ENCODE measurements at regions not wholly inside any gene's neighbourhood (a gene's known extent, or its start where the extent isn't known, plus 50 kb on each side); places are given as distances from the start of the nearest gene placed in this dataset.
"Not testable (repeated sequence)": the region's sequence is repeated elsewhere in the genome, so short reads cannot be mapped to it uniquely, and the experiment has no call there.

DNA sequence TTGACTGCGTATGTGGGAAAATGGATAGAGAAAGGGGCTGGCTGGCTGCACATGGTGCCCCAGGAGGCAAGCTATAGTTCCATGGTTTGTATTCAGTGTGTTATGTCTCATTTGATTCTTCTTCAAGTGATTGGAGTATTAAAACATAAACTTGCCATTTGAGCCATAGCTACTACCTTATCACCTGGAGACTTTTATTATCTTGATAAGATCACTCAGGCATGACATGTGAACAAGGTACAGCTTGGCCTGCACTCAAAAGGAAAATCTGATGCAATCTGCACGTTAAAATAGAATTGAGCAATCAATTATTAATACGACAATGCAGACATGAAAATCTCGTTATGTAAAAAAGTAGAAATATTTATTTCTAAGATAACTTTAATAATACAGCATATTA, 116.9 kb downstream of the RND3 start:
- DNase-seq: no peak

DNA sequence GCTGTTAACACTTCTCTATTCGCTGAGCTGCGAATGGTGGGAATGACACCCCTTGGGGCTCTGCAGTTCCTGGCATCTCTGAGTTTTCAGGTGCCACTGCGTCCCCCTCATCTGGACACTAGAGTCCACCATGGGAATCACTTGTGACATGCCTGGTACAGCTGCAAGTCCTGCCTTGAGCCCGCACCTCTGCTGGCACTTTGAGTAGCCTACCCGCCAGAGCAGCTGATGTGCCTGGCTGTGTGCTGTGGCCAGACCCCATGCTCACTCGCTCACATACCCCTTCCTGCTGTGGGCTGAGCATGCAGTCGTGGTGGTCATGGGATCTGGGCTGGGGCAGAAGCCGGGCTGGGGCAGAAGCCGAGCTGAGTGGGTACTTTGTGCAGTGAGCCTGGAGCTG, 117.6 kb downstream of the RND3 start:
- DNase-seq: no peak

DNA sequence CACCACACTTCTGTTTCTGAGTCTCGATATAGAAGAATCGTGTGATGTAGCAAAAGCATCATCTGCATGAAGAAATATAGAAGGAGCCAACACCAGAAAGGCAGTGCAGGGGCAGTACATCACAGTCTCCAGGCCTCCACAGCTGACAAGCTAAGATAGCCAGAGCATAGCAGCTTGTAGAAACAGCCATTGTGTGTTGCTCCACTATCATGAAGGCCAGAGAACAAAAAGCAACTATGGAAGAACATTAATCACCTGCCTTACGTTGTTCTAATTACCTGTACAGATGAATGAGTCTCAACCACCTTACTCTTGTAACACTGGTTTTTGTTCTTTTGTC, 129.0 kb downstream of the RND3 start:
- DNase-seq: no peak

DNA sequence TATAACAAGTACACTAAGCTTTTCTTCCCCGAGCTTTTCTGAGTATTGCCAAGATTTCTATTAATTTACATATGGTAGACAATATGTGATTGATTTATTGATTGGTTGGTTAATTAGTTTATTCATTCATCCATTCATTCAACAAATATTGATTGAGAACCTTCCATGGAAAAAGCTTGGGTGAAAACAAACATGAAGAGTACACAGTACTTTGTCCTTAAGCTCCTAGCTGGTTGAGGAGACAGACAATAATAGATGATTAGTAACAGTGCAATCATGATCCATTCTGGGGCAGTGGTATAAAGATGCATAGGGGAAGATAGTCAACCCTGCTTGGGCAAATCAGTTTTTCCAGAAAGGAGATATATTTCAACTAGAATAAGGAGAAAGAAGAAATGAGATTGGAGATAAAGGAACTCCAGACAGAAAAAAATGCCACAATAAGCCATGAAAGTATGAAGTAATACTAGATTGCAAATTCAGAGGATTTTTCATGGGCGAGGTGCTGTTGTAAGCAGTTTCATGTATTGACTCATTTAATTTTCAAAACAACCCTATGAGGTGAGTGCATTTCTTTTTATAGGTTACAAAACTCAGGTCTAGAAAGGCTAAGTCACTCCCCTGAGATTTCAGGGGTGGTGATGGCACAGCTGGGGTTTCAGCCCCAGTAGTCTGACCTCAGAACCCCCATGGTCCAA, 129.5 kb downstream of the RND3 start:
- DNase-seq: no peak

DNA sequence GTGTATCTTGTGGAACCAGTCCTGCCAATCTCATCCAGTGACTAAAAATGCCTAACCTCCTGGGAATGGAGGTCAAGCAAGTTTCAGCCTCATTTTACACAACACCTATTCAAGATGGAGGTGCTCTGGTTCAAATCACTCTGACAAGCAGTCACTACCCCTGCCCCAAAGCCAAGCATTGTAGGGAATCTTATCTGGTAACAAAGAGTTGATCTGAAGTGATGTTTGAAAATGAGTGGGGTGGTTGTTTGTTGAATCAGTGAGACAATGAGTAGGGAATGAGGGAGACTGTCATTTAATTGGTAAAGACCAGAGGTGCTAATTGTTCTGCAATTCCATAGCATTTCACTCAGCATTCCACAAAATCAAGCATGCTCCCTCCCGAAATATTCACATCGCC, 132.0 kb downstream of the RND3 start:
- DNase-seq: no peak

DNA sequence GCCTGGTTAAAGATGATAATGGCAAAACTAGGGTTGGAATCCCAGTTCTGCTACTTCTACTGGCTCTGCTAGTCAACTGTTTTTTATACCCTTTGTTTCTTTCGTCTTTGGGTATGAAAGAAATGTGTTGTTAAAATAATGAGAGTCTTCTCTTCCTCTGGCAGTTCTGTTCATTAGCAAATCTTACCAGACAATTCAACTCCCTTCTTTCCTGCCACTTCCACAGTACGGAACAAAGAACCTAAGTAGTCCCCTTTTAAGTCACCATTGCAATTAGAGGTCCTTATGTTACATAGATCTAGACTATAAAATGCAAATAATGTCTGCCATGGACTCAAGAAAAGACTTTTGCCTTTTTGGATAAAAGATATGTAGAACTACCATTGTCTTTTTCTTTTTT, 134.1 kb downstream of the RND3 start:
- no peak for DNase-seq

DNA sequence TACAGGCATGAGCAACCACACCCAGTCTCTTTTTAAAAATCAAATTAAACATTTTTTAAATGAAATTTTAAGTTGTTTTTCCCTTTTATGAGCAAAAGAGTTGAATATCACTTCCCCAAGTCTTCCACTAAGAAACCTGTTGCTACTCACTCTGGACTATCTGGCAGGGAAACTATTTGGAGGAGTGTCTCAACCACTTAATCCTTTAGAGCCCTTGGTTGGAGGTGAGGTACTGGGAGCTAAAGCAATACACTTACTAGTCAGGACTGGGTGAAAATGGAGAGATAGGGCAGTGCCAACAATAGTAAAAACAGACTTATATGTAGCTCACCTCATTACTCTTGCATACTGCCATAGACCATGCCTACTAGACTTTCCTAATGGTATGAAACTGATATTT, 135.5 kb downstream of the RND3 start:
- no peak for DNase-seq

DNA sequence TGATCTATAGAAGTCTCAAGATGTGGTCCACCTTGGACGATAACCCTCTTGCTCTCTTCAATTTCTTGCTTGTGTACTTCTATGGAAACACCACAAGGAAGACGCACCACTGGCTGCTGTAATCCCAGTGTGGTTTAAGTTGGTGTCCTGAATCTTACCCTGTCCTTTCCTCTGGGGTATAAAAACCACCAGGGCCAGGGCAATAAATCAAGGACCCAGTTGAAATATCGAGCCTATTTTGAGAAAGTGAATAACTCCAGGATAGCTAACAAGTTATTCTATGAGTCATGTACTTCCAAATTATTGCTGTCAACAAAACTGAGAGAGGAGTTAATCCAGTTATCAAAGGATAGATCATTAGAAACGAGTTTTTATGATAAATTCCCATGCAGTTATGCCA, 137.0 kb downstream of the RND3 start:
- no peak for DNase-seq

DNA sequence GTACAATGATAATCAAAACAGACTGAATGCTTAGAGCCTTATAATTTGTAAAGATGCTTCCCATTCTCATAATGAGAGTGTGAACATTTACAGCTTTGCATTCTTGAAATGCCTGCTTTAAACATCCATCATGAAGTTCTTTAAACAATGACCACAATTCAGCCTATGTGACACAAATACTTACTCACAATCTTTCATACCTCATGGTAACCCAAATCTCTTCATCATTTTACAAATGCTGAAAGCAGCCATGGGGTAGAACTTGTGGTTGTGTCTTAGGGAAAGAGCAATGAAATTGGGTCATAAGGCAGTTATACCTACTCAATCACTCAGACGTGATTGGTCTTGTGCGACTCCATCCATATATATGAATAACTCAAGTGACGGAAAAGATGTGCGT, 140.7 kb downstream of the RND3 start:
- no peak for DNase-seq

DNA sequence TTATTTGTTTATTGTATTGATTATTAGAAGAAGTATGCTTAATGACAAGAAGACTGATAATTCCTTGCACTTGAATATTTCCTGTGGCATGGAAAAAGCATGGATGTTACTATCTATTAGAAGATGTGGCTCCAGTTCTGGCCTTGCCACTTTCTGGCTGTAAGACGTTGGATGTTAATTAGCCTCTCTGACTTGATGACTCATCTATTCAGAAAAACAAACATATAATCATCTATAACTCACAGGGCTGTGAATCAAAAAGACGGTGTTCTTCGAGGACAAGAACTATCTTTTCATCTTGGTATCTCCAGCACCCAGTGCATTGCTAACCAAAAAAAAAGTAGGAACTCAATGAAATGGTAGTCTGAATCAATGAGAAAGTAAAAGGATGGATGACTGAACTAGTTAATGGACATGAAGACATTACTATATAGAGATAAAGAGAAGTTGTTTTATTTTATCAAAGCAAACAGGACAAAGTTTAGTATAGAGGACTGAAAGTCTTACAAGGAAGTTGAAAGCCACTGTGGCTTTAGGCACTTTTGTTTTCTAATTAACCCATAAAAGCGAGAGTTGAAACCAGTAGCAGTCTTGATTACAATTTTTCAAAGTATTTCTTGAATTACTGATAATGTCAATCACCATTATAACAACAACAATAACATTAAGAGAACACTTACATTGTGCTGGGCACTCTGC, 145.3 kb downstream of the RND3 start:
- no peak for DNase-seq

DNA sequence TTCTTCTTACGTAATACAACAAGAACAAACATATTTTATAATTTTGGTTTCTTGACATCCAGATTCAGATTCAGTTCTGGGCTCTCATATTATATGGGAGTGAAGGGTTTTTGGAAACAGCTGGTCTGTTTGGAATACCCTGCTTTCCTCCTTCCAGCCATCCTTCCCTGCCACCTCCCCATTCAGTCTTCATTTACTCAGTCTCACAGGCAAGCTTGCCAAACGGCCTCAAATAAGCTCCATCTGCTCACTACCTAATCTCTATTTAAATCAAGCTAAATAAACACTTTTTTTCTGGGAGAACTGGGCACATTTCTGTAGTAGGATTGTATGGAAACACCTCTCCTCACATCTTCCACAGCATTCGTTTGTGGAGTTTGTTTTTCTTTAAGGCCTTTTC, 147.5 kb downstream of the RND3 start:
- no peak for DNase-seq

DNA sequence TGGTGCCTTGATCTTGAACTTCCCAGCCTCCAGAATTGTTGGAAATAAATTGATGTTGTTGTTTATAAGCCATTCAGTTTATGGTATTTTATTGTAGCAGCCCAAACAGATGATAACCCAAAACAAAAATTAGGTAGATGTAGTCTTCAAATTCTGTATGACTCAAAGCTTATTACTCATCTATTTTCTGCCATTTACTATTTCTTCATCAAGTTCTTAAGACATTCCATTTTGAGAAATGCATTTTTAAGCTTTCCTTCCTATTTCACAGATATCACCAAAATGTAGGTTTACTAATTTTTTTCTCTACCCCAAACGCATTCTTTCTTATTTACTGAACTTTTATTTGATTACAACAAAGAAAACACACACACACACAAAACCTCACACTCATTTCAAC, 148.2 kb downstream of the RND3 start:
- DNase-seq: no peak

DNA sequence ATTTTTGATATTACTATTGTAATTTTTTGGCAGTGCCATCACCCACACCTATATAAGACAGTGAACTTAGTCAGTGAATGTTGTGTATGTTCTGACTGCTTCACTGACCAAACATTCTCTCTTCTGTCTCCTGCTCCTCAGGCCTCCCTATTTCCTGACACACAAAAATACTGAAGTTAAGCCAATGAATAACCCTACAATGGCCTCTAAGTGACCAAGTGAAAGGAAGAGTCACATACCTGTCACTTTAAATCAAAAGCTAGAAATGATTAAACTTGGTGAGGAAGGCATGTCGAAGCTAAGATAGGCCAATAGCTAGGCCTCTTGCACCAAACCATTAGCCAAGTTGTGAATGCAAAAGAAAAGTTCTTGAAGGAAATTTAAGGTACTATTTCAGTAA, 151.9 kb downstream of the RND3 start:
- DNase-seq: no peak

DNA sequence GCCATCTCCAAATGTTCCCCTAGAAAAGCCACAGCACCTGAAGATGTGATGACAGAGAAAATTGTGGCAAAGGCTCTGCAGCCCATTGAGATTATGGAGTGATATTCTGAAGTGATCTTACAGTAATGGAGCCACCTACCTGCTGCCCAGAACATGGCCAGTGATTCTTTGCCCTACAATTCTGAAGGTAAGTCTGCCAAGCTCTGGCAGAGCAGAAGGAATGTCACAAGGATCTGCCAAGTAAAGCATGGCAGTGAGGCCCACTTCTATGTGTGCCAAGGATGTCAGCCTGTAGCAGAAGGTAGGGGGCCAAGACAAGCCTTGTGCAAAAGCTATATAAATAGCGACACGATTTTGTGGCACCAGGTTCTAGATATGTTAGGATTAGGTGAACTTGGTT, 155.1 kb downstream of the RND3 start:
- no peak for DNase-seq

DNA sequence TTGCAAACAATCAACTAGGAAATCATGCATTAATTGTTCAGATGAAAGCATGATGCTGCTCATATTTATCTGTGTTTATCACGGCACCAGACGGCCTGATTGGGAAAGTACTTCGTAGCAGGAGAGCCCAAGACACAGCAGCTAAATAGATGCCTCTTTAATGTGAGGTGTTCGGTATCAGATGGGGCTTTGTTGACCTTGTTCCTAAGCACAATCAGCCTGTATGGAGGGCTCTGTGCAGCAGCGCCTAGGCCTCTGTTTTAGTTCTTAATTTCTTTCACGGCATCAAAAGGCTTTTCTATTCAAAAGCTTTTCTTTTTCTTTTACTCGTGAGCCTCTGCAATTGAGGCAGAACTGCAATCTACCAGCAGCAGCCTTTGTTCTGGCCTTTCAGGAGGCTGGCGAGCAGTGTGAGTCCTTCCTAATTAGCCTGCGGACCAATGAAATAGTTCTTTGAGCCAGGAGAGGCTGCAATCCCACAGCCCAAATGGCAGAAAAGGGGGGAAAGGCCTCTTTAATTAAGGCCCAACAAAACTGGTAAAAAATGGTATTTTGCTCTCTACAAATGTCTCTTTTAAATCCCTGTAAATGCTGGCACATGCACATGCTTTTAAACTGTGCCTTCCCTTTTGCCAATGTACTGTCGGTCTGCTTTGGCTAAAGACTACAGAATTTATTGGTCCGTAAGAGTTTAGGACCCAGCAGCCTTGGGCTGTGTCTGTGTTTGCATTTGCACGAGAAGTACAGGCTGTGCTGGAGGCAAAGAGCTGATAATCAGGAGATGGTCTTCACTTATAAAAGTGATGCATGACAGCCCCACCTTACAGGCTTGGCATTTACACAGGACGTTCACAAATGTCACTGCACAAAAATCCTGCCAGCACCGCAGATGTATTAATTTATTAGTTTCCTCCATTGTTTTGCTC, 159.6 kb downstream of the RND3 start:
- DNase-seq: no peak

DNA sequence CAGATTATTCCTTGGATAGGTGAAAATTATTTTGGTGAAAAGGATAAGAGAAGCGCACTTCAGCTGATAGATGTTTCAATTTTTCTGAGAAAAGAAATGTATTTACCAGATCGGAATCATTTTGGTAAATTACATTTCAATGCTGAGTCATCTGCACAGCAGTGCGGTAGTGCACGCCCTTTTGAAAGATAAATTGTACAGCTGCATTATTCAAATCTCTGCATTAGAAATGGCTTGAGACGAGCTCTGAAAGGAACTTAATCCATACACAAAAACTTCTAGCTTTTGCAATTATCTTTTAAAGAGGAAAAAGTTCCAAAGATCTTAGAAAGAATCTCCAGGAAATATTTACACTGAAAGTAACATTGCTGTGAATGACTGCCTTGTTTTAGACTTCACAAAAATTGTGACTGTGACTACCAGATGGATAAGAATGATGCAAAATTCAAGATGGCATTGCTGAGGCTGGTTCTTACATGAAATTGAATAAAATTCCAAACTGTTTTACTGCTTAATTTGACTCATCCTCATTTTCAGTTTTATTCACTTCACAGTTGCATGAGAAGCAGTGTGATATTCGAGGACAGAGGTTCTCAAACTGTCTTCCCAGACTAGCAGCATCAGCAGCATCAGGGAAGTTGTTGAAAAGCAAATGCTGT, 161.7 kb downstream of the RND3 start:
- DNase-seq: no peak

DNA sequence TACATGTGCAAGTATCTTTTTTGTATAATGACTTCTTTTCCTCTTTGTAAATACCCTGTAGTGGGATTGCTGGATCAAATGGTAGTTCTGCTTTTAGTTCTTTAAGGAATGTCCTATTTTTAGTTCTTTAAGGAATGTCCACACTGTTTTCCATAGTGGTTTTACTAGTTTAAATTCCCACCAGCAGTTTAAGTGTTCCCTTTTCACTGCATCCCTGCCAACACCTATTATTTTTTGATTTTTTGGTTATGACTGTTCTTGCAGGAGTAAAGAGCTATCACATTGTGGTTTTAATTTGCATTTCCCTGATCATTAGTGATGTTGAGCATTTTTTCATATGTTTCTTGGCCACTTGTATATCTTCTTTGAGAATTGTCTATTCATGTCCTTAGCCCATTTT, 164.4 kb downstream of the RND3 start:
- DNase-seq: not testable (repeated sequence)

DNA sequence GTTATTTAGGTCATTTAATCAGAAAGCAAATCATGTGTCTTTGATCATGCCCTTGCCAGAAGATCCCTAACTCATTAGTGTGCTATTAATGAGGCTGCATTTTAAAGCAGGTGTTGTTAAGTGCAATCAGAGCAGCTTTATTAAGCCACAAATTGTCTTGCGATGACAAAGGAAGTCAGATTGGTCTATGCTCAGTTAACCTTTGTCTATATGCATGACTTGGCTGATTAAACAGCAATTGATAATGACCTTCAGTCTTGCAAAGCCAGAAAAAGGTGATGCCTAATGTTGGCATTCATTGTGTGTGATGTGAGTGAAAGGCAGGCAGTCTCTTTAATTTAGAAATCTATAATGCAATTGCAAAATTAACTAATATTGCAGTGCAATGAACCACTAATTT, 166.9 kb downstream of the RND3 start:
- no peak for DNase-seq

DNA sequence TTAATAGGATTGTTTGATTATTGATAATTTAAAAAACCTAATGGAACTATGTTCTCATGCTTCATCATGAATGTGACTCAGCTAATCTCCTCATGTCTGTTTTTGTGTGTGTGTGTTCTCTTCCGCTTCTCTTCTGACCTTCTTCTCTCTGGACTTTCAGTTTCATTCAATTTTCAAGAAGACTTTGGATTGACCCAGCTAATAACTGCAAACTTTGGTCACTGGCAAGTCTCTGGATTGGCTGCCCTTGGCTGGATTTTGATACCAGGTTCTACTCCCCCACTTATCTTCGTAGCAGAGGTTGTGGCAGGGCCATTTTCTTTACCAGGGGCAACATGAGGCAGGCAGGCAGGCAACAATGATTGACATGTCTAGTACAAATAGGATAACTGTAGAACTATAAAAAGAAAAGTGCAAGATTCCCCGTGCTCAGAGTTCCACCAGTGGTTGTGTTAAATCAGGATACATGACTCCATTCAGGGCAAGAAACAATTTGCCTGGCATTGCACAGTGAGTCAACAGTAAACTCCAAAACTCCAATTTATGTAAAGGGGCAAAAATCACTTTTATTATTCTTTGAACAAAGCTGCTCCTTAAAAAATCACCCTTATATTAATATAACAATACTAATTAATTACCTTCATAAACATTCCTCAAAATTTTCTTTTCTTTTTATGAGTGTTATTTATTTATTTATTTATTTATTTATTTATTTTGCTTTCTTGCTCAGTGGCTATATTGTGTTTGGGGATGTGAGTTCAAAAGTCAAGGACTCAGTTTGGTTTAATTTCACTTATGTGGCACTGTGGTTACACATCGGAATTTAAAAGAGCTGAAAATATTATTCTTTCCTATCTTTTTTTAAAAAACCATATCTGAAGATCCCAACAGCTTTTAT, 167.6 kb downstream of the RND3 start:
- DNase-seq: no peak

DNA sequence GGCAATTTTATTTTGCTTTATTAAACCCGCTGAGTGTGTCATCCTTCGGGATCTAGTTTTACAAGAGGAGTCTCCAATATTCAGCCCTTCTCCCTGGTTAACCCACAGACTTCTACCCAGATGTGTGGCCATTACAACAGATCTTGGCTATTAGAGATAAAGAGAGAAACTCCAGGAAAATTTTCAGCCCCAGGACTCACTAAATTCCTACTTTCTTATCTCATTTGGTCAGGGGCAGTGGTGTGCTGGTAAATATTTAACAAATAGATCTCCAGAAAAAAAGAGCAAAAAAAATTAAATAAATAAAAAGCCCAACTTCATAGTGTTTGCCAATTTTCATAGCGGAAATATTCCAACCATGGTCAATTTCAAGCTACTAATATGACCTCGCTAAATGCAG, 168.4 kb downstream of the RND3 start:
- no peak for DNase-seq

DNA sequence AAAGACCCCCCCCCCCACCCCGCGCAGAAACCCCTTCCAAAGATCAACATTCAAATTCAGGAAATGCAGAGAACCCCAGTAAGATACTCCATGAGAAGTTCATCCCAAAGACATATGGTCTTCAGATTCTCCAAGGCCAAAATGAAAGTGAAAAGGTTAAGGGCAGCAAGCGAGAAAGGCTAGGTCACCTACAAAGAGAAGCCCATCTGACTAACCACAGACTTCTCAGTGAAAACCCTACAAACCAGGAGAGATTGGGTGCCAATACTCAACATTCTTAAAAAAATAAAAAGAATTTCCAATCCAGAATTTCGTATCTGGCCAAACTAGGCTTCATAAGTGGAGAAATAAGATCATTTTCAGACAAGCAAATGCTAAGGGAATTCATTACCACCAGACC, 175.2 kb downstream of the RND3 start:
- DNase-seq: no peak

DNA sequence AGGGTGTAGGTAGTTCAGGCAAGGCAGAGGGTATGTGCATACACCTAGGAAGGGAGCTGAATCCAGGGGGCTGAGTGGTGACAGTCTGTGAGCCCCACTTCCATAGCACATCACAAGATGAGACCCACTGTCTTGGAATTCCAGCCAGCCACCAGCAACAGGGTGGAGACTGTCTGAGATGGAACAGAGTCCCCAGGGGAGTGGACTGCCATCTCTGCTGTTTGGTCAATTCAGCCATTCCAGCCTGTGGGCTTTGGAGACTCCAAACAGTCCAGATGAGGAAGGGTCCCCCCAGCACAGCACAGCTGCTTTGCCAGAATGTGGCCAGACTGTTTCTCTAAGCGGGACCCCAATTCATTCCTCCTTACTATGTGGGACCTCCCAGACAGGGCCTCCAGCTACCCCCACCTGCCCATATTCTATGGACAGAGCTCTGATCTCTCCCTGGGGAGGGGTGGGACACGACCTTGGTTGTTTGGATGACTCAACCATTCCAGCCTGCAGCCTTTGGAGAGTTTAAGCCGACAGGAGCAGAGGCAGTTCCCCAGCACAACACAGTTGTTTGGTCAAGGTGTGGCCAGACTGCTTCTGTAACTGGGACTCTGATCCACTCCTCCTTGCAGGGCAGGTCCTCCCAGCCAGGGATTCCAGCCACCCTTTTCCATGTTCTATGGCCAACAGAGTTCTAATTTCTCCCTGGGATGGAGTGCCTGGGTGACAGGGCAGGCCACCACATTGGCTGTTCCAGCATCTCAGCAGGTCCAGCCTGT, 178.0 kb downstream of the RND3 start:
- no peak for DNase-seq
